ENCODE measurements at regions not wholly inside any gene's neighbourhood (a gene's known extent, or its start where the extent isn't known, plus 50 kb on each side); places are given as distances from the start of the nearest gene placed in this dataset.
"Not testable (repeated sequence)": the region's sequence is repeated elsewhere in the genome, so short reads cannot be mapped to it uniquely, and the experiment has no call there.

- Histone ChIP-seq H3K9ac (ENCODE audit: low read length in 2 of 2) (no peak overlapping the region), H3K27me3 (ENCODE audit: control insufficient read depth in 1 of 2, insufficient read depth in 2 of 2, low read length in 2 of 2) (no peaks in the 10 kb centered on the region), H3K9me3 (ENCODE audit: control insufficient read depth in 2 of 2, low read length in 2 of 2) (no peaks in the 10 kb centered on the region), H3K4me1 (ENCODE audit: control insufficient read depth, insufficient read depth, low read length) (no peaks in the 10 kb centered on the region), H3K36me3 (ENCODE audit: control insufficient read depth in 2 of 2, insufficient read depth in 2 of 2, low read length in 2 of 2) (no peaks in the 10 kb centered on the region), H3K27ac (ENCODE audit: low read length) (no peak overlapping the region), H3K4me3 (ENCODE audit: low read length in 2 of 2) (no peak overlapping the region)
These were observed 68.6 kb upstream of the IPO5 start for GRCh38 chr13:97884707-97885468.

- Histone ChIP-seq H3K9ac (ENCODE audit: low read length in 2 of 2) (no peak overlapping the region), H3K36me3 (ENCODE audit: control insufficient read depth in 2 of 2, insufficient read depth in 2 of 2, low read length in 2 of 2) (no peaks in the 10 kb centered on the region), H3K4me3 (ENCODE audit: low read length in 2 of 2) (no peak overlapping the region), H3K27ac (ENCODE audit: low read length) (no peak overlapping the region), H3K27me3 (ENCODE audit: control insufficient read depth in 1 of 2, insufficient read depth in 2 of 2, low read length in 2 of 2) (no peaks in the 10 kb centered on the region), H3K9me3 (ENCODE audit: control insufficient read depth in 2 of 2, low read length in 2 of 2) (no peaks in the 10 kb centered on the region), H3K4me1 (ENCODE audit: control insufficient read depth, insufficient read depth, low read length) (no peaks in the 10 kb centered on the region)
These were observed 67.8 kb upstream of the IPO5 start for GRCh38 chr13:97885641-97886040.

GRCh38 chr13:97889803-97890202, 63.7 kb upstream of the IPO5 start:
- no peak overlapping the region for H3K27ac ChIP-seq (ENCODE audit: low read length)
- no peaks in the 10 kb centered on the region for H3K9me3 ChIP-seq (ENCODE audit: control insufficient read depth in 2 of 2, low read length in 2 of 2)
- no peaks in the 10 kb centered on the region for H3K27me3 ChIP-seq (ENCODE audit: control insufficient read depth in 1 of 2, insufficient read depth in 2 of 2, low read length in 2 of 2)
- no peak overlapping the region for H3K4me3 ChIP-seq (ENCODE audit: low read length in 2 of 2)
- no peak overlapping the region for H3K9ac ChIP-seq (ENCODE audit: low read length in 2 of 2)
- H3K36me3 ChIP-seq (ENCODE audit: control insufficient read depth in 2 of 2, insufficient read depth in 2 of 2, low read length in 2 of 2): no peaks in the 10 kb centered on the region
- H3K4me1 ChIP-seq (ENCODE audit: control insufficient read depth, insufficient read depth, low read length): no peaks in the 10 kb centered on the region

- Histone ChIP-seq H3K4me1 (ENCODE audit: control insufficient read depth, insufficient read depth, low read length) (no peaks in the 10 kb centered on the region), H3K4me3 (ENCODE audit: low read length in 2 of 2) (no peak overlapping the region), H3K9me3 (ENCODE audit: control insufficient read depth in 2 of 2, low read length in 2 of 2) (no peaks in the 10 kb centered on the region), H3K9ac (ENCODE audit: low read length in 2 of 2) (no peak overlapping the region), H3K27me3 (ENCODE audit: control insufficient read depth in 1 of 2, insufficient read depth in 2 of 2, low read length in 2 of 2) (no peaks in the 10 kb centered on the region), H3K36me3 (ENCODE audit: control insufficient read depth in 2 of 2, insufficient read depth in 2 of 2, low read length in 2 of 2) (no peaks in the 10 kb centered on the region), H3K27ac (ENCODE audit: low read length) (no peak overlapping the region)
These were observed 62.9 kb upstream of the IPO5 start for GRCh38 chr13:97890573-97890972.

GRCh38 chr13:97891964-97892363, 61.5 kb upstream of the IPO5 start:
- H3K27ac ChIP-seq (ENCODE audit: low read length); H3K4me1 ChIP-seq (ENCODE audit: control insufficient read depth, insufficient read depth, low read length); H3K4me3 ChIP-seq (ENCODE audit: low read length in 2 of 2); H3K9me3 ChIP-seq (ENCODE audit: control insufficient read depth in 2 of 2, low read length in 2 of 2); H3K27me3 ChIP-seq (ENCODE audit: control insufficient read depth in 1 of 2, insufficient read depth in 2 of 2, low read length in 2 of 2); H3K9ac ChIP-seq (ENCODE audit: low read length in 2 of 2); H3K36me3 ChIP-seq (ENCODE audit: control insufficient read depth in 2 of 2, insufficient read depth in 2 of 2, low read length in 2 of 2): not testable (repeated sequence)

GRCh38 chr13:97892717-97893116, 60.8 kb upstream of the IPO5 start:
- Histone ChIP-seq H3K36me3 (ENCODE audit: control insufficient read depth in 2 of 2, insufficient read depth in 2 of 2, low read length in 2 of 2) (no peaks in the 10 kb centered on the region), H3K27ac (ENCODE audit: low read length) (no peak overlapping the region), H3K4me1 (ENCODE audit: control insufficient read depth, insufficient read depth, low read length) (no peaks in the 10 kb centered on the region), H3K9ac (ENCODE audit: low read length in 2 of 2) (no peak overlapping the region), H3K27me3 (ENCODE audit: control insufficient read depth in 1 of 2, insufficient read depth in 2 of 2, low read length in 2 of 2) (no peaks in the 10 kb centered on the region), H3K4me3 (ENCODE audit: low read length in 2 of 2) (no peak overlapping the region), H3K9me3 (ENCODE audit: control insufficient read depth in 2 of 2, low read length in 2 of 2) (no peaks in the 10 kb centered on the region)

GRCh38 chr13:97895383-97895782, 58.1 kb upstream of the IPO5 start:
- Histone ChIP-seq H3K27ac (ENCODE audit: low read length) (no peak overlapping the region), H3K4me1 (ENCODE audit: control insufficient read depth, insufficient read depth, low read length) (peaks cover 2% of the 10 kb centered on the region)

GRCh38 chr13:97896446-97896845, 57.0 kb upstream of the IPO5 start:
- no peak overlapping the region for H3K9ac ChIP-seq (ENCODE audit: low read length in 2 of 2)
- peaks cover 2% of the 10 kb centered on the region for H3K4me1 ChIP-seq (ENCODE audit: control insufficient read depth, insufficient read depth, low read length)
- H3K4me3 ChIP-seq (ENCODE audit: low read length in 2 of 2): no peak overlapping the region
- no peaks in the 10 kb centered on the region for H3K27me3 ChIP-seq (ENCODE audit: control insufficient read depth in 1 of 2, insufficient read depth in 2 of 2, low read length in 2 of 2)
- H3K36me3 ChIP-seq (ENCODE audit: control insufficient read depth in 2 of 2, insufficient read depth in 2 of 2, low read length in 2 of 2): no peaks in the 10 kb centered on the region
- H3K27ac ChIP-seq (ENCODE audit: low read length): no peak overlapping the region
- no peaks in the 10 kb centered on the region for H3K9me3 ChIP-seq (ENCODE audit: control insufficient read depth in 2 of 2, low read length in 2 of 2)

More at GRCh38 chr13:97895383-97895782, 58.1 kb upstream of the IPO5 start:
- H3K9ac ChIP-seq (ENCODE audit: low read length in 2 of 2): no peak overlapping the region
- H3K9me3 ChIP-seq (ENCODE audit: control insufficient read depth in 2 of 2, low read length in 2 of 2): no peaks in the 10 kb centered on the region
- no peak overlapping the region for H3K4me3 ChIP-seq (ENCODE audit: low read length in 2 of 2)
- no peaks in the 10 kb centered on the region for H3K27me3 ChIP-seq (ENCODE audit: control insufficient read depth in 1 of 2, insufficient read depth in 2 of 2, low read length in 2 of 2)
- H3K36me3 ChIP-seq (ENCODE audit: control insufficient read depth in 2 of 2, insufficient read depth in 2 of 2, low read length in 2 of 2): no peaks in the 10 kb centered on the region

- no peak overlapping the region for H3K27ac ChIP-seq (ENCODE audit: low read length)
- no peak overlapping the region for H3K9ac ChIP-seq (ENCODE audit: low read length in 2 of 2)
- no peaks in the 10 kb centered on the region for H3K27me3 ChIP-seq (ENCODE audit: control insufficient read depth in 1 of 2, insufficient read depth in 2 of 2, low read length in 2 of 2)
- no peaks in the 10 kb centered on the region for H3K36me3 ChIP-seq (ENCODE audit: control insufficient read depth in 2 of 2, insufficient read depth in 2 of 2, low read length in 2 of 2)
- H3K4me3 ChIP-seq (ENCODE audit: low read length in 2 of 2): no peak overlapping the region
- H3K4me1 ChIP-seq (ENCODE audit: control insufficient read depth, insufficient read depth, low read length): peaks cover 2% of the 10 kb centered on the region
- no peaks in the 10 kb centered on the region for H3K9me3 ChIP-seq (ENCODE audit: control insufficient read depth in 2 of 2, low read length in 2 of 2)
These were observed 51.8 kb upstream of the IPO5 start for GRCh38 chr13:97901716-97902115.
